GM12892 (cell line): ENCODE measurements at regions not wholly inside any gene's neighbourhood (a gene's known extent, or its start where the extent isn't known, plus 50 kb on each side); places are given as distances from the start of the nearest gene placed in this dataset.

Experiments
- POLR2A ChIP-seq: IDR thresholded peaks from 2 replicates; pipeline ENCODE4 v1.6.1; 2011; ENCODE audit warnings: low read depth, low read length, control low read depth
- POLR2AphosphoS5 ChIP-seq: IDR thresholded peaks from 2 replicates; pipeline ENCODE4 v1.6.1; 2011; ENCODE audit warnings: low read depth, low read length, control low read depth
- TAF1 ChIP-seq: IDR thresholded peaks from 2 replicates; pipeline ENCODE4 v1.6.1; 2011; ENCODE audit warnings: low read depth, mild to moderate bottlenecking, control low read depth, low read length, borderline replicate concordance

- TF ChIP-seq POLR2A (no peak), POLR2AphosphoS5 (no peak), TAF1 (no peak)
Measured at GRCh38 chr2:120985174-120985996, 249.7 kb downstream of the GLI2 start.
